OCI-LY1 (cell line): ENCODE measurements at regions not wholly inside any gene's neighbourhood (a gene's known extent, or its start where the extent isn't known, plus 50 kb on each side); places are given as distances from the start of the nearest gene placed in this dataset.

ENCODE experiments used
- H2AFZ ChIP-seq: fragments of 200-600 bp; sonication (generic), shearing (Covaris generic); 2 replicates; pipeline ENCODE4 v1.6.0; 2014; ENCODE audit warnings: antibody characterized with exemption, mild to moderate bottlenecking, low read length
- H3F3A ChIP-seq: fragments of 200-600 bp; sonication (generic), shearing (Covaris generic); 2 replicates; pipeline ENCODE4 v1.6.0; 2014; ENCODE audit warnings: mild to moderate bottlenecking, antibody characterized with exemption, low read length, moderate library complexity; ENCODE audit not compliant: insufficient read depth
- H3K27ac ChIP-seq: fragments of 200-600 bp; sonication (generic); 2 replicates; pipeline ENCODE4 v1.5.1; 2014; ENCODE audit warnings: low read length, mixed run types, mild to moderate bottlenecking, low read depth; ENCODE audit not compliant: poor library complexity, severe bottlenecking
- H3K27me3 ChIP-seq: fragments of 200-600 bp; sonication (generic); 2 replicates; pipeline ENCODE4 v1.6.0; 2014; ENCODE audit warnings: antibody characterized with exemption, mild to moderate bottlenecking, low read length, moderate library complexity; ENCODE audit not compliant: insufficient read depth
- H3K36me3 ChIP-seq: fragments of 200-600 bp; sonication (generic); 2 replicates; pipeline ENCODE4 v1.6.1; 2014; ENCODE audit warnings: mild to moderate bottlenecking, antibody characterized with exemption, low read length, moderate library complexity, mixed read lengths; ENCODE audit not compliant: insufficient read depth
- H3K4me1 ChIP-seq: fragments of 200-600 bp; sonication (generic); 2 replicates; pipeline ENCODE4 v1.5.1; 2014; ENCODE audit warnings: mild to moderate bottlenecking, low read length, moderate library complexity; ENCODE audit not compliant: insufficient read depth, severe bottlenecking
- H3K4me2 ChIP-seq: fragments of 200-600 bp; sonication (generic), shearing (Covaris generic); 2 replicates; pipeline ENCODE4 v1.6.1; 2014; ENCODE audit warnings: low read length
- H3K4me3 ChIP-seq: fragments of 200-600 bp; sonication (generic); 2 replicates; pipeline ENCODE4 v1.5.1; 2014; ENCODE audit warnings: low read length, low read depth, mild to moderate bottlenecking, mixed read lengths; ENCODE audit not compliant: poor library complexity, severe bottlenecking
- H3K79me2 ChIP-seq: fragments of 200-600 bp; shearing (Covaris generic); 2 replicates; pipeline ENCODE4 v1.6.1; 2016; ENCODE audit warnings: mixed run types, low read length, mixed read lengths; ENCODE audit not compliant: insufficient read depth
- H3K9ac ChIP-seq: fragments of 200-600 bp; sonication (generic), shearing (Covaris generic); 2 replicates; pipeline ENCODE4 v1.6.1; 2014; ENCODE audit warnings: mild to moderate bottlenecking, low read length, mixed read lengths
- H3K9me2 ChIP-seq: fragments of 200-600 bp; sonication (generic), shearing (Covaris generic); 2 replicates; pipeline ENCODE4 v1.6.1; 2014; ENCODE audit warnings: low read depth, mild to moderate bottlenecking, low read length, mixed read lengths
- H3K9me3 ChIP-seq: fragments of 200-600 bp; shearing (Covaris generic); 2 replicates; pipeline ENCODE4 v1.6.1; 2014; ENCODE audit warnings: low read length, mixed read lengths
- H4K20me1 ChIP-seq: fragments of 200-600 bp; sonication (generic), shearing (Covaris generic); 2 replicates; pipeline ENCODE4 v1.6.0; 2016; ENCODE audit warnings: mild to moderate bottlenecking, low read length; ENCODE audit not compliant: insufficient read depth
- EZH2 ChIP-seq: fragments of 200-600 bp; sonication (generic), shearing (Covaris generic); IDR thresholded peaks from 2 replicates; pipeline ENCODE4 v1.8.0; 2017; ENCODE audit warnings: borderline replicate concordance, mixed run types, mild to moderate bottlenecking, antibody characterized with exemption, low read length, moderate library complexity, mixed read lengths
- TF ChIP-seq, protein P1 (sequence below): fragments of 200-600 bp; sonication (generic), shearing (Covaris generic); IDR thresholded peaks from 2 replicates; pipeline ENCODE4 v1.5.1; 2017; ENCODE audit warnings: mild to moderate bottlenecking, antibody characterized with exemption, low read length, moderate library complexity, mixed read lengths

DNA sequence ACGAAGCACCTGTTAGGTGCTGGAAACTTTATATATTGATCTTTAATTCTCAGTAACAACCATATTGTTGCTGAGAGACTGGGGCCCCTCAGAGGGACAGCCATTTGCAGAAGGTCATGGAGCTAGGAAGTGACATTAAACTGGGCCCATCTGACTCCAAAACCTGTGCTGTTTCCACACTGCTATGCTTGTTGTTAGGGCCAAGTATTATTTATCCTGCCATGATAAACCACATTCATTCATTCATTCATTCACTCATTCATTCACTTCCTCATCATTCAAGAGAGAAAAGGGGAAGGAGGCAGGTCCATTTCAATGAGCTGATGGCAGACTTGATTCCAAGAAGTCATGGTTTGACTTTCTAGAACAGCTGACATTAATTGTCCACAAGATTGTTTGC is 237.4 kb downstream of the STIM2 start:
- Histone ChIP-seq H3K9ac (no peak overlapping the region), H3K4me3 (no peak overlapping the region), H3K27me3 (no peaks in the 10 kb centered on the region), H3K36me3 (no peaks in the 10 kb centered on the region), H2AFZ (no peak overlapping the region), H3K4me1 (no peaks in the 10 kb centered on the region), H3K79me2 (no peaks in the 10 kb centered on the region), H3K9me3 (no peaks in the 10 kb centered on the region), H4K20me1 (no peaks in the 10 kb centered on the region), H3K4me2 (no peak overlapping the region), H3K27ac (no peak overlapping the region), H3F3A (no peaks in the 10 kb centered on the region), H3K9me2 (no peaks in the 10 kb centered on the region)
- no peak for TF ChIP-seq EZH2
- TF ChIP-seq, protein P1, sequence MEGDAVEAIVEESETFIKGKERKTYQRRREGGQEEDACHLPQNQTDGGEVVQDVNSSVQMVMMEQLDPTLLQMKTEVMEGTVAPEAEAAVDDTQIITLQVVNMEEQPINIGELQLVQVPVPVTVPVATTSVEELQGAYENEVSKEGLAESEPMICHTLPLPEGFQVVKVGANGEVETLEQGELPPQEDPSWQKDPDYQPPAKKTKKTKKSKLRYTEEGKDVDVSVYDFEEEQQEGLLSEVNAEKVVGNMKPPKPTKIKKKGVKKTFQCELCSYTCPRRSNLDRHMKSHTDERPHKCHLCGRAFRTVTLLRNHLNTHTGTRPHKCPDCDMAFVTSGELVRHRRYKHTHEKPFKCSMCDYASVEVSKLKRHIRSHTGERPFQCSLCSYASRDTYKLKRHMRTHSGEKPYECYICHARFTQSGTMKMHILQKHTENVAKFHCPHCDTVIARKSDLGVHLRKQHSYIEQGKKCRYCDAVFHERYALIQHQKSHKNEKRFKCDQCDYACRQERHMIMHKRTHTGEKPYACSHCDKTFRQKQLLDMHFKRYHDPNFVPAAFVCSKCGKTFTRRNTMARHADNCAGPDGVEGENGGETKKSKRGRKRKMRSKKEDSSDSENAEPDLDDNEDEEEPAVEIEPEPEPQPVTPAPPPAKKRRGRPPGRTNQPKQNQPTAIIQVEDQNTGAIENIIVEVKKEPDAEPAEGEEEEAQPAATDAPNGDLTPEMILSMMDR = no peak

DNA sequence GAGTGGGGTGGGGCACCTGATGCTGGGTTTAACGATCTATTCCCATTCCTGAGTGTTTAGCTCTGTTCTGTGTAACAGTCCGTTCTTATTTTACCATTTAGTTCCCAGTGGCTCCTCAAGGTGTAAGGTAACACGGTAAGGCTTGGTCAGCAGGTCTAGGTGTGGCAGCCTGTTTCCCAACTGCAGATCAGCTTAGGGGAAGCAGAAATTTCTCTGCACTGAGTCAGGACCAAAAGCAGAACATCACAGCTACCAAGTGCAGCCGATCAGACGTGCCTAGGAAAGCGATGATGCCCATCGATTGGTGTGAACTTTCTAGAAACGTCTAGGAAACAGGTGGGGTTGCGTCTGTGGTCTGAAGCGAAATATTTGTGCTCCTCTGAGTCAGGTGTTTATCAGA is 240.1 kb downstream of the STIM2 start:
- TF ChIP-seq, protein P1 = no peak
- TF ChIP-seq EZH2 = no peak
- H3K27ac ChIP-seq = no peak overlapping the region
- no peak overlapping the region for H3K9ac ChIP-seq
- no peaks in the 10 kb centered on the region for H3K36me3 ChIP-seq
- H3K4me2 ChIP-seq = no peak overlapping the region
- no peaks in the 10 kb centered on the region for H3F3A ChIP-seq
- no peaks in the 10 kb centered on the region for H3K79me2 ChIP-seq
- no peak overlapping the region for H2AFZ ChIP-seq
- no peaks in the 10 kb centered on the region for H3K27me3 ChIP-seq
- no peaks in the 10 kb centered on the region for H3K4me1 ChIP-seq
- H3K9me3 ChIP-seq = no peaks in the 10 kb centered on the region
- no peaks in the 10 kb centered on the region for H4K20me1 ChIP-seq
- no peak overlapping the region for H3K4me3 ChIP-seq
- H3K9me2 ChIP-seq = no peaks in the 10 kb centered on the region

DNA sequence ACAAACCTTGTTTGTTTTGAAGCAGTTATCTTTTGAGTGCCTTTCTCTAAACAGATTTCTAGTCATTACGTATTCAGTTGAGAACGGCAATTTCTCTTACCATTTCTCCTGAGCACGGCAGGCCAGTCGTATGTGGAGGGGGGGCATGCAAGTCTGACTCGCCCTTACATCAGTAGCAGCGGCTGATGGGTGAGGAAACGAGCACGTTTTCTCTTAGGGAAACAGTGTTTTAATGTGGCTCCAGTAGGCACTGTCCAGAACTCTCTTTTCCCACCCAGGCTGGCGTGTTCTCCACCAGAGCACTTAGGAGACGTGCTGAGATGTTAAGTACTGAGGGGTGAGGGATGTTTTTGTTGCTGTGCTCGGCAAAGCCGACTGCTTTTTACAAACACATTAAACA is 240.5 kb downstream of the STIM2 start:
- H4K20me1 ChIP-seq = no peaks in the 10 kb centered on the region
- H2AFZ ChIP-seq = no peak overlapping the region
- no peaks in the 10 kb centered on the region for H3K79me2 ChIP-seq
- no peaks in the 10 kb centered on the region for H3K9me3 ChIP-seq
- H3K27me3 ChIP-seq = no peaks in the 10 kb centered on the region
- H3K9ac ChIP-seq = no peak overlapping the region
- no peaks in the 10 kb centered on the region for H3K36me3 ChIP-seq
- no peak for TF ChIP-seq EZH2
- TF ChIP-seq, protein P1 = no peak
- H3K9me2 ChIP-seq = no peaks in the 10 kb centered on the region
- H3K27ac ChIP-seq = no peak overlapping the region
- no peak overlapping the region for H3K4me3 ChIP-seq
- H3F3A ChIP-seq = no peaks in the 10 kb centered on the region
- no peaks in the 10 kb centered on the region for H3K4me1 ChIP-seq
- H3K4me2 ChIP-seq = no peak overlapping the region
